HG03066 (cell line): ENCODE measurements at regions not wholly inside any gene's neighbourhood (a gene's known extent, or its start where the extent isn't known, plus 50 kb on each side); places are given as distances from the start of the nearest gene placed in this dataset.

Experiments used
- ATAC-seq: cut with Tn5 transposase; IDR thresholded peaks from one replicate; pipeline ENCODE4 v1.9.1; 2021; ENCODE audit warnings: low read depth; ENCODE audit not compliant: unreplicated experiment

DNA sequence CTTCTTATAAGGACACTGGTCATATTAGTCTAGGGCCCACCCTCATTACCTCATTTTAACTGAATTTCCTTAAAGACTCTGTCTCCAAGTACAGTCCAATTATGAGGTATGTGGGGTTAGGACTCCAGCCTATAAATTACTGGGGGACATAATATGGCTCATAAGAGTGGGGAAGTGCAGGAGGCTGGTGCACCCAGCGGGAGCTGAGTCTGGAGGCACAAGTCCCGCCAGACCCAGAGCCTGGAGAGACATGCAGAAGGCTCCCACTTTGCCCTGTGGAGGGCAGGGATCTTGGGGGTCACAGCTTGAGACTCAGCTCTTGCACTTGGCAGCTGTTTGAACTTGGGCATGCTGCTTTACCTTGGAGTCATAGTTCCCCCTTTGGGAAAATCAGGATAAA is 250.4 kb downstream of the RHOU start:
- no peak for ATAC-seq

DNA sequence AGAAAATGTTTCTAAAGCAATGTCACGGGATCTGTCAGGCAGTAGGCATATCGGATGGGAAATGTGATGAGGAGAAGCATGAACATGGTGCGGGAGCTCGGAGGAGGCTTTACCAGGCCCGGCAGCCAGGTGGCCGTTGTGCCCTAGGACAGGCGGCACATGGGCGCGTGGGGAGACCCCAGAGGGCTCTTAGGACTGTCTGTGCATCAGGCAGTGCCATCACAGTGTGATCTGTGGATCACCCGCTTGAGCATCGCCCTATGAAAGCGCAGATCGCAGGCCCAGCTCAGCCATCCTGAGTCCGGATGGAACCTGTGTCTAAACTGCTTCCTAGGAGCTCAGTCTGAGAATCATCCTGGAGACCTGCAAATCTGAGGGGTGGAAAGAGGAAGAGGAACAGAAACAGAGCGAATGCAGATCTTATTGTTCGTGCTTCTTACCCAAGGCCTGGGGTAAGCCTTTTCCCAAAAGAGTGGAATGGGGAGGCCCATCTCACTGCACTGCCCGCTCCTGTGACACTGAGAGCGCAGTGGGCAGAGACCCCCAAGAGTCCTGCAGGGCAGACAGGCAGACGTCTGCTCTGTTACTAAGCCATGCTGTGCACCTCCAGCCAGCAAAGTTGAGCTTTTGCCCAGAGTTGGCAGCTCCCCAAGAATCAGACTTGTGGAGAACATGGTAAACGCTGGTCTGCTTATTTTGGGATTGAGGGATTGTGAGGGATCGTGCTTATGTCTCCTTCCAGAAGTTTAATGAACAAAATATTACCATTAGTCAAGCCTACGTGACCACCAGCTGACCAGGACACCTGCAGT is 251.0 kb downstream of the RHOU start:
- no peak for ATAC-seq

DNA sequence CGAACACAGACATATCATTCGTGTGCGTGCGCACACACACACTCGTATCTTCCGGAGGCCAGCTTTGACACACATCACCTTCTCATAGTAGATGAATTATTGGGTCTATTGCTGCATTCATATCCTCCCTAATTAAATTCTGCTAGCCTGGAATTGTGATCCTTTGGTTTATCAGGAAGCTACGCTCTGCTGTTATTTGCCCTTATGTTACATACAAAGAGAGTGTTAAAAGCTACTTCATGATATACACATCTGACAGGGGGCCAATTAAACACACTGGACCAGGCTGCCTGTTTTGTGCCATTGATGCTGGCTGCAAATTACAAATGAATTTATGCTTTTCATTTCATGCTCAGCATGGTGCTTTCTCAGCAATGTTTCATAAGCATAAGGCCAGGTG is 252.0 kb downstream of the RHOU start:
- no peak for ATAC-seq

DNA sequence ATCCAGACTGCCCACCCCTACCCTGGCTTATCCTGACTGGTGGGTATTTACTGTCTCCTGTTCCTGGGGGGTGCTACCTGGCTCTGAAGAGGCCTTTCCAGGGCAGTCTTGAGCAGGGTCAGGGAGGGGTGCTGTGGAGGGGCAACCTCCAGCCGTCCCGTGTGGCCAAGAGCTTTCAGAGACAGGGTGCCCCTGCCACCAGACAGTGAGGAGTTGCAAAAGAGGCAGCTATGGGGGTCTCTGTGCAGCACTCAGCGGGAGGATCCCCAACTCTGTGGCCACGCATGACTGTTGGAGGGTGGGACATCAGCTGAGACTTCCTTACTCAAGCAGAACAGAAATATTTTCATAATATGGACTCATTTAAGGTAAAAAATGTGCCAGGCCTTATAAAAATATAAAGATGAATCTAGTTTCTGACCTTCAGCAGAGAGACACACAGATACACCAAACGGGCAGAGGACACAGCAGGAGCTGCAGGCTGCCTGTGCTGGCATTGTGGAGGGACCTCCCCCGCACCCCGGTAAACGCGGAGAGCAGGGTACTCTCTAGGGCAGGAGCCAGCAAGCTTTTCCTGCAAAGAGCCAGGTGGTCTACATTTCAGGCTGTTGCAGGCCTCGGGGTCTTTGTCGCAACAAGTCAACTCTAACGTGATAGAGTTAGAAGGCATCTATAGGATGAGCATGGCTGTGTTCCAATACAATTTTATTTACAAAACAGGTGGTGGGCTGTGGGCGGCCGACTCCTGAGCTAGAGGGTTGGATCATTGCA is 252.6 kb downstream of the RHOU start:
- ATAC-seq, result no peak

DNA sequence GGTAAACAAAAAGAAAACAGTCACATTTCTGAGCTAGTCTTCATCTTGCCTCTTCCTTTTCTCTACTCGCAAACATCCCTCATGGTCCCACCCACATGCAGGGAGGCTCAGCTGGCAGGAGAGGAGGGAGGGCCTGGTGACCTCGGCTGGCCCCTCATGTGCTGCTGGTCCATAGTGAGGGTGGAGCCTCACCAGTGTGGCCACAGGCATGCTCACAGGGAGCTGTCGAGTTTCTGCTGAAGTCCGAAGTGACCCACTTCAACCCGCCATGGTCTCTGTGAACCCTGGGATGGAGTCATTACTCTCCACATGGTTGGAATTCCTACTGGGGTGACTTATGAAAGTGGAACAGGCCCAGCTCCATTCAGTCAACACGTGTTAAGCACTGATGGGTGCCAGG is 253.4 kb downstream of the RHOU start:
- ATAC-seq, result no peak

GRCh38 chr1:228989176-228989575 is 253.9 kb downstream of the RHOU start:
- ATAC-seq, result no peak

DNA sequence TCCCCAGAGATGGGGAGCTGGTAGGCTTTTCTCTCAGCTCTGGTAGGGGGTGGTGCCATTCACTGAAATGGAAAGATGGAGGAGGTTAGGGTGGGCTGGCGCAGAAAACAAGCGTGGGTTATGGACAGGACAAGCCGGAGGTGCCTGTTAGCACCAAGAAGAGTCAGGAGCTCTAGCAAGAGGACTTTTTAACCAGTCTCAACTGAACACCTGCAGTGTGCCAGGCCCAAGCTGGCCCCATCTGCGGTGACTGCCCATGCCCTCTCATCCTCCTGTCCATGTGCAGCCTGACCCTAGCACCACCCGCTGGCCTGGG is 254.4 kb downstream of the RHOU start:
- ATAC-seq, result no peak

DNA sequence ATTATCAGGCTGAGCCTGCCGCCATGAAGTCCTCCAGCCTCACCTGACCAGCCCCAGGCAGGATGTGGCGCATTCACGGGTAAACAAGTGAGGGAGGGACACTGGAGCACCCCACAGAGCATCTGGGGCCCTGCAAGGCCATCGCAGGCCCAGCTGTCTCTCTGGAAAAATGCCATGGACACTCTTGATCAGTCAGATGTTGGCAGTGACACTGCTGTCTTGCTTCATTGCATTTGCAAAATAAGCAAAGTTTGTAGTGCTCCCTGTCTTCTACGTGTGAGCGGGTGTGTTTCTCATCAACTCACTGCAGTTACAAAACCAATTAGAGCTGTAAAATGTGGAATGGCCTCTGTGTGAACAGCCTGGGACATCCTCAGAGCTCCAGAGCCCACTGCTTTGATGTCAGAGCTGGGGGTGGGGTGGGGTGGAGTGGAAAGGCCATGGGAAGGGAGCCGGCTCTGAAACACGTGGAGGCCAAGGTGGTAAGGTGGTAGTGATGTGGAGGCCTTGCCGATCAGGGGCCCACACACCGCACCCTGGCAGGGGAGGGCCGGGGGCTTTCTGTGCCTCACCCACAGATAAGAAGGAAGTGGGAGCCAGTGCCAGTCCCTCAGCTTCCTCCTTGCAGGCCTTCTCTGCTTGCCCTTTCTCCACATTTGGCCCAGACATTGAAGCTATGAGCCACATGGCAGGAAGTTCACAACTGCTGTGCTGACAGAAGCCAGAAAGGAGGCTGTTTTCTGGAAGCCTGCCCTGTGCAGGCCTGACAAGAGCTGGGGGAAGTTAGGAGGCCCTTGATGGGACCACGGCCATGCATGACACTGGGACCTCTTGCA is 254.9 kb downstream of the RHOU start:
- ATAC-seq, result no peak

DNA sequence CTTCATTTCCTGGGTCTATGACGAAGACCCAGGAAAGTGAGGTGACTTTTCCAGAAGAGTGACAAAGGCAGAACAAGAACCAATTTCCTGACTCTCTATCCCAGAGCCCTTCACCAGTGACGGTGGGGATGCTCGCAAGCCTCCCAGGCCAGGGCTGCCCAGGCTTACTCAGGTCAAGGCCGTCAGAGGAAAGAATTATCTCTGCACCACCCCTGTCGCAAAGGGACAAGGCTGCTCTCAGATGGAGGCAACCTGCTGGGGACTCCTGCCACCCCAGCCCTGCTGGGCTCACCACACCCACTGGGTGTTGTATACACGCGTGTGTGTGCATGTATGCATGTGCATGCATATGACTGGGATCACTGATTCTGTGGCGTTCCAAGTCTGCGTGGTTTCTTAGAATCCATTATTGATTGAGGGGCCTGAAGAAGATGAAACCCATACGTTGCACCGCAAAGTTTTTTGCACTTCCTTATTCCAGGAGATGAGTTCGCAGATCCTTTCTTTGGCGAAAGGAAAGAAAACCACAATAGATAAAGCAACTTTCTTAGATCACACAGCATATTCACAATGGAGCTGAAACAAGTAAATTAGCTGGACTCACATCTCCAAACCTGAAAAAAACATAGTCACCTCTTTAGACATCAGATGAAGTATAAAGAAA is 255.8 kb downstream of the RHOU start:
- no peak for ATAC-seq

GRCh38 chr1:228992044-228992443 is 256.8 kb downstream of the RHOU start:
- no peak for ATAC-seq

- ATAC-seq, result no peak
These were observed 257.7 kb downstream of the RHOU start for GRCh38 chr1:228992907-228993535.

- ATAC-seq, result no peak
These were observed 259.7 kb downstream of the RHOU start for GRCh38 chr1:228994676-228995594.

DNA sequence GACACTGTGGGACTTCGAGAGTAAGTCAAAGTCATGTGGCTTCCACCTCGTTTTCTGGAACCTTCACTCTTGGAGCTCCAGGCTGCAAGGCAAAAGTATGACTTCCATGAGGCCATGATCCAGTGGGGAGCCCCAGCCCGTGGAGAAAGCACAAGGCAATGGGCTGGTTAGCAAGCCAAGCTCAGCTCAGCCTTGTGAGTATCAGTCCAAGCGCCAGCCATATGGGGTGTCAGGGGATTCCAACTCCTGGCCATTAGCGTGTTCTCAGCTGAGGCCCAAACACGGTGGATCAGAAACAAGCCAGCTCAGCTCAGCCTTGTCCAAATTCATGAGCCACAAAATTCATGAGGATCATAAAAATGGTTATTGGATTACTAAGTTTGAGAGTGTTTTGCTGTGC is 261.0 kb downstream of the RHOU start:
- ATAC-seq, result no peak

GRCh38 chr1:228997721-228998144 is 262.5 kb downstream of the RHOU start:
- ATAC-seq, result no peak

GRCh38 chr1:228998179-228998578 is 262.9 kb downstream of the RHOU start:
- ATAC-seq, result no peak

DNA sequence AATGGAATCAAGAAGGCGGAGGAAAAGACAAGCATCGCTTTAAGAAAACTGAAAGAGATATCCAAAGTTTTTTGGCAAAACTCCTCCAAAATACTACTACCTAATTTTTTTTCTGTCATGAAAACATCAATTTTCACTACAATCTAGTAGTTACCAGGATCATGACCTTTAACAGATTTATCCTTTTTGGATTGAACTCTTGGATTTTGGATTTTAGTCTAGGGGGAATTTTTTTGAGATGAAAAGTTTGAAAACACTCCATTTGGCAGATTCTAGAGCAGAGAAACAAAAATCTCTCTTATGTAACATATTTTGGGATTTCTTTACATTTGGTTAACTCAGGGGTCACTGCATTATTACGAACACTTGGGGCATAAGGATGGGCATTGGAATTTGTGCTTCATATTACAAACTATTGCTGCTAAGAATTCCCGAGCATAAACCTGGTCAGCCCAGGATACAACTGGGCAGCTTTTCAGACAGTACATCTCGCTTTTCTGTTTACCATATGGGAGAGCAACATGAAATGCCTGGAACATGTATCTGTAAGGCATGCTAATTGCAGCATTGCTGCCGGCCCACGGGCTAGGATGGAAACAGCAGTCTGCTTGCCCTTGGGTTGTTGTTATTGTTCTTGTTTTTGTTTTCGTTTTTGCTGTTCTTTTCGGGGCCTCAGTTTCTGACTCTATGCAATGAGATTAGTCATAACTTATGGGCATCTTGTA is 264.3 kb downstream of the RHOU start:
- no peak for ATAC-seq

GRCh38 chr1:229000187-229000586 is 264.9 kb downstream of the RHOU start:
- no peak for ATAC-seq

GRCh38 chr1:229001467-229002011 is 266.3 kb downstream of the RHOU start:
- no peak for ATAC-seq
